Esophagus muscularis mucosa (tissue), 4 donors: ENCODE measurements at regions not wholly inside any gene's neighbourhood (a gene's known extent, or its start where the extent isn't known, plus 50 kb on each side); places are given as distances from the start of the nearest gene placed in this dataset.
"Not testable (repeated sequence)": the region's sequence is repeated elsewhere in the genome, so short reads cannot be mapped to it uniquely, and the experiment has no call there.

Source experiments
- DNase-seq: peaks from one replicate; pipeline ENCODE4 v3.0.0-alpha.2; 2017; ENCODE audit errors: extremely low spot score
- H3K27ac ChIP-seq, 4 donors: fragments of 200-600 bp; sonication (generic); replicated peaks in 1 of 4; 1 replicate in 3 of 4; 2 replicates in 1 of 4; pipeline ENCODE4 v1.5.1; 2016 to 2019; ENCODE audit warnings: mild to moderate bottlenecking in 1 of 4
- H3K27me3 ChIP-seq, 4 donors: fragments of 200-600 bp; sonication (generic); one replicate each; pipeline versions ENCODE4 v1.5.1 to v1.6.0; 2016 to 2019
- H3K36me3 ChIP-seq, 4 donors: fragments of 200-600 bp; sonication (generic); one replicate each; pipeline ENCODE4 v1.5.1; 2016 to 2019
- H3K4me1 ChIP-seq, 4 donors: fragments of 200-600 bp; sonication (generic); one replicate each; pipeline ENCODE4 v1.5.1; 2016 to 2019
- H3K4me3 ChIP-seq, 4 donors: fragments of 200-600 bp; sonication (generic); 1 replicate in 2 of 4; 2 replicates in 2 of 4; pipeline ENCODE4 v1.5.1; 2016 to 2019; ENCODE audit warnings: mild to moderate bottlenecking in 4 of 4, moderate library complexity in 1 of 4
- H3K9me3 ChIP-seq, 4 donors: fragments of 200-600 bp; sonication (generic); 1 replicate in 3 of 4; 2 replicates in 1 of 4; pipeline ENCODE4 v1.5.1; 2016 to 2019
- CTCF ChIP-seq, 3 experiments: fragments of 200-600 bp in 2 of 3; fragments of 450-650 bp in 1 of 3; sonication (generic) in 2 of 3; IDR thresholded peaks; one replicate each; pipeline ENCODE4 v1.5.1; 2017 to 2019; ENCODE audit warnings: antibody characterized with exemption in 3 of 3, mild to moderate bottlenecking in 2 of 3, moderate library complexity in 1 of 3
- EP300 ChIP-seq: sonication (generic); formaldehyde crosslinking; IDR thresholded peaks from one replicate; pipeline ENCODE4 v1.6.1; 2017; ENCODE audit warnings: antibody characterized with exemption
- POLR2A ChIP-seq: fragments of 450-650 bp; IDR thresholded peaks from one replicate; pipeline ENCODE4 v1.6.1; 2017; ENCODE audit warnings: antibody characterized with exemption, moderate library complexity, mild to moderate bottlenecking, low read depth
- POLR2AphosphoS5 ChIP-seq, 2 donors: sonication (generic); formaldehyde crosslinking; IDR thresholded peaks; one replicate each; pipeline ENCODE4 v1.6.1; 2017; ENCODE audit warnings: antibody characterized with exemption in 2 of 2
- WGBS: methylation state at CpG from one replicate; pipeline ENCODE4 v1.1.5; 2018; 5-methylcytosine and 5-hydroxymethylcytosine counted together
- intact Hi-C: fragments of 100-400 bp; cut with DNase I; formaldehyde crosslinking; loops from one replicate; pipeline ENCODE4 v1.15.1; 2023

- H3K4me3 ChIP-seq, result no peak overlapping the region
- H3K27me3 ChIP-seq, result peaks cover 0 to 5% (median 0%) of the 10 kb centered on the region in 4 donors
- H3K9me3 ChIP-seq, result no peaks in the 10 kb centered on the region
- H3K27ac ChIP-seq, result no peak overlapping the region
- intact Hi-C loops, result no loop called here
- H3K4me1 ChIP-seq, result no peaks in the 10 kb centered on the region
- TF ChIP-seq POLR2A, result no peak
- H3K36me3 ChIP-seq, result no peaks in the 10 kb centered on the region
- DNase-seq, result no peak
Measured at GRCh38 chr19:28575816-28576215, 637.1 kb downstream of the UQCRFS1 start.

GRCh38 chr19:28575312-28575711, 637.6 kb downstream of the UQCRFS1 start:
- H3K36me3 ChIP-seq, H3K27ac ChIP-seq, intact Hi-C loops, DNase-seq, H3K4me1 ChIP-seq, H3K4me3 ChIP-seq, H3K9me3 ChIP-seq, H3K27me3 ChIP-seq: not testable (repeated sequence)

- WGBS, result 81% methylated on average over 4 of the region's 4 CpGs
- no peaks in the 10 kb centered on the region for H3K36me3 ChIP-seq
- intact Hi-C loops, result no loop called here
- no peaks in the 10 kb centered on the region for H3K4me1 ChIP-seq
- H3K4me3 ChIP-seq, result no peak overlapping the region
- no peak overlapping the region for H3K27ac ChIP-seq
- no peak for TF ChIP-seq EP300
- TF ChIP-seq CTCF (IDR thresholded peaks at IDR 0.05), result no peak
- no peak for TF ChIP-seq POLR2AphosphoS5 (IDR thresholded peaks at IDR 0.05)
- no peak for TF ChIP-seq POLR2A
- H3K27me3 ChIP-seq, result no peaks in the 10 kb centered on the region
- no peak for DNase-seq
- no peaks in the 10 kb centered on the region for H3K9me3 ChIP-seq
Measured at GRCh38 chr19:28574212-28574611, 638.7 kb downstream of the UQCRFS1 start.

GRCh38 chr19:28569132-28570131, 643.5 kb downstream of the UQCRFS1 start:
- intact Hi-C loops, result no loop called here
- no peaks in the 10 kb centered on the region for H3K36me3 ChIP-seq
- no peaks in the 10 kb centered on the region for H3K9me3 ChIP-seq
- no peaks in the 10 kb centered on the region for H3K4me1 ChIP-seq
- no peak overlapping the region for H3K4me3 ChIP-seq
- H3K27me3 ChIP-seq, result peaks cover 0 to 12% (median 0%) of the 10 kb centered on the region in 4 donors
- no peak overlapping the region for H3K27ac ChIP-seq
- no peak for TF ChIP-seq EP300
- no peak for TF ChIP-seq POLR2A
- no peak for TF ChIP-seq CTCF (IDR thresholded peaks at IDR 0.05)
- no peak for TF ChIP-seq POLR2AphosphoS5 (IDR thresholded peaks at IDR 0.05)
- 80% methylated on average over 12 of the region's 12 CpGs for WGBS
- no peak for DNase-seq

- TF ChIP-seq POLR2AphosphoS5 (IDR thresholded peaks at IDR 0.05) (no peak), CTCF (IDR thresholded peaks at IDR 0.05) (no peak), EP300 (no peak), POLR2A (no peak)
- Histone ChIP-seq H3K9me3 (no peaks in the 10 kb centered on the region), H3K4me3 (no peak overlapping the region), H3K4me1 (no peaks in the 10 kb centered on the region), H3K27ac (no peak overlapping the region), H3K36me3 (no peaks in the 10 kb centered on the region), H3K27me3 (peaks cover 0 to 17% (median 0%) of the 10 kb centered on the region in 4 donors)
- no peak for DNase-seq
- intact Hi-C loops, result no loop called here
- WGBS, result 100% methylated on average over 1 of the region's 1 CpG
Measured at GRCh38 chr19:28567834-28568233, 645.1 kb downstream of the UQCRFS1 start.
